ENCODE measurements at regions not wholly inside any gene's neighbourhood (a gene's known extent, or its start where the extent isn't known, plus 50 kb on each side); places are given as distances from the start of the nearest gene placed in this dataset.
A peak's percentile ranks its signal among the peaks of the same experiment; 100 is the strongest.

DNA sequence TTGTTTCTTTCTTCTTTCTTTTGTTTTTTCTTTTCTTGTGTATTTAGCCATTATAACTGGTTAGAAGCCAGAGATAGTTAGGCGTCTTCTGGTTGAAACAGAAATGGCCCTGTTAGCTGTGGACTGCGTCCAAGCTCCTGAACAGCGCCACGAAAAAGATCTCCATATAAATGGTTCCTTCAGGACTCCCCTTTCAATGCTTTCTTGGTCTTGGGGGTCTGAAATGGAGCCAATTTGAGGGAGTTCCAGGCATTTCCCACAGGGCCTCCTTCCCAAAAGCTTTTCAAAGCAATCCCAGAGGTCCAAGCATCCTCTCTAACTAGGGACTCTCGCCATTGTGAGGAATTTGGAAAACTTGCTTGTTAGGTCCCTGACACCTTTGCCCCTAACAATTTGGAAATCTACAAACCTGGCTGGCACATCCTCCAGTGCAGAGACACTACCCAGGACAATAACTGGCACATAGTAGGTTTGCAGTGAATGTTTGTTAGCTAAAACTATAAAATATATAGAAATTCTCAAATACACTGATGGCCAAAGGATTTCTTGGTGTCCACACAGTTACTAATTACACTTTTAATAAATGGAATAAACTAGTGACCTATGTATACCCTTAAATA, 80.1 kb downstream of the MYCN start:
- H3K4me1 ChIP-seq (replicated peaks in 1 of 4; ENCODE audit: control insufficient read depth in 3 of 4, insufficient read depth in 4 of 4, low read length in 3 of 4), result peaks cover 4 to 11% (median 5%) of the 10 kb centered on the region in 4 experiments; a peak in 6 of 7 replicates
- no peak overlapping the region for H3K4me2 ChIP-seq (ENCODE audit: insufficient read depth in 1 of 2, low read depth in 2 of 2, low read length in 2 of 2)
- no peaks in the 10 kb centered on the region for H3K27me3 ChIP-seq (replicated peaks in 1 of 4; ENCODE audit: control insufficient read depth in 3 of 4, extremely low read depth in 1 of 4, insufficient read depth in 3 of 4, low read length in 3 of 4)
- H4K91ac ChIP-seq (replicated peaks; ENCODE audit: insufficient read length, low read length), result no peak overlapping the region
- no peak overlapping the region for H3K4ac ChIP-seq (replicated peaks; ENCODE audit: insufficient read length, low read depth, low read length)
- H3K27ac ChIP-seq (ENCODE audit: low read depth, low read length), result no peak overlapping the region
- H2AK5ac ChIP-seq (ENCODE audit: low read depth, low read length), result no peak overlapping the region
- FAIRE-seq (no peak), DNase-seq (ENCODE audit: low read depth in 1 of 2, low spot score in 2 of 2) (no peak)
- H3K23ac ChIP-seq (ENCODE audit: insufficient read length), result no peak overlapping the region
- no peak overlapping the region for H4K8ac ChIP-seq (ENCODE audit: extremely low read depth, insufficient read depth, low read length)
- H2AFZ ChIP-seq (ENCODE audit: low read length), result no peak overlapping the region
- H4K20me1 ChIP-seq (replicated peaks in 1 of 2; ENCODE audit: control insufficient read depth in 1 of 2, insufficient read depth in 2 of 2, low read length in 2 of 2), result no peaks in the 10 kb centered on the region
- no peaks in the 10 kb centered on the region for H3K79me2 ChIP-seq (ENCODE audit: control insufficient read depth in 1 of 2, insufficient read depth in 2 of 2, low read length in 2 of 2)
- H4K5ac ChIP-seq (ENCODE audit: insufficient read length, low read depth, low read length), result no peak overlapping the region
- no peak overlapping the region for H3K4me3 ChIP-seq (ENCODE audit: extremely low read depth in 1 of 4, insufficient read depth in 2 of 4, low read depth in 3 of 4, low read length in 4 of 4)
- H3K9me3 ChIP-seq (ENCODE audit: insufficient read depth in 2 of 2, low read depth in 1 of 2, low read length in 1 of 2), result no peaks in the 10 kb centered on the region
- no peak overlapping the region for H2BK15ac ChIP-seq (ENCODE audit: low read length)
- 92% methylated on average over 5 of the region's 5 CpGs; no CpG with 5 or more reads in 1 of the 2 experiments for WGBS, 2 experiments (ENCODE audit: extremely low coverage in 1 of 2, insufficient coverage in 1 of 2, insufficient read length in 1 of 2, insufficient replicate concordance in 2 of 2, low coverage in 1 of 2, low lambda C conversion rate in 2 of 2, missing lambda C conversion rate in 1 of 2)
- ChIA-PET POLR2A (ENCODE audit: partially characterized antibody) (no interaction called here), CTCF (ENCODE audit: partially characterized antibody) (interaction anchor here (0.8 to 15.6 kb wide), 3 partner anchors 13 to 81 kb away, joined by 4 to 120 read pairs (median 7); no protein-coding TSS in a partner anchor)
- no peak overlapping the region for H3K56ac ChIP-seq (replicated peaks; ENCODE audit: insufficient read length, low read depth, low read length)
- H3K23me2 ChIP-seq (ENCODE audit: low read depth, low read length), result no peaks in the 10 kb centered on the region
- no peak overlapping the region for H2BK5ac ChIP-seq (ENCODE audit: low read depth, low read length)
- H2BK12ac ChIP-seq (ENCODE audit: low read depth, low read length), result no peak overlapping the region
- H3K14ac ChIP-seq (ENCODE audit: insufficient read length), result no peak overlapping the region
- no peaks in the 10 kb centered on the region for H3K79me1 ChIP-seq (ENCODE audit: low read depth, low read length)
- H3K36me3 ChIP-seq (ENCODE audit: control insufficient read depth in 2 of 4, insufficient read depth in 4 of 4, low read length in 3 of 4), result no peaks in the 10 kb centered on the region
- peak overlapping the region; percentile 26 for H2BK120ac ChIP-seq (replicated peaks; ENCODE audit: low read depth, low read length)
- H2BK20ac ChIP-seq (ENCODE audit: low read length), result no peak overlapping the region
- no peak overlapping the region for H3K9ac ChIP-seq (replicated peaks in 1 of 4; ENCODE audit: extremely low read depth in 1 of 4, low read depth in 3 of 4, low read length in 3 of 4)
- H3K18ac ChIP-seq (ENCODE audit: extremely low read depth, low read length), result no peak overlapping the region
- no peak for TF ChIP-seq TAF1 (IDR thresholded peaks at IDR 0.05; ENCODE audit: low read depth, low read length)
- TF ChIP-seq, protein P1, sequence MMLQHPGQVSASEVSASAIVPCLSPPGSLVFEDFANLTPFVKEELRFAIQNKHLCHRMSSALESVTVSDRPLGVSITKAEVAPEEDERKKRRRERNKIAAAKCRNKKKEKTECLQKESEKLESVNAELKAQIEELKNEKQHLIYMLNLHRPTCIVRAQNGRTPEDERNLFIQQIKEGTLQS (IDR thresholded peaks at IDR 0.05; ENCODE audit: insufficient read depth, low read depth, low read length), result no peak
- no peak for TF ChIP-seq RNF2 (IDR thresholded peaks at IDR 0.05; ENCODE audit: borderline replicate concordance, low read depth, low read length, missing control alignments, poor library complexity, severe bottlenecking)
- no peak for TF ChIP-seq EZH2 (IDR thresholded peaks at IDR 0.05; ENCODE audit: low read depth, low read length, severe bottlenecking)
- TF ChIP-seq CHD2 (IDR thresholded peaks at IDR 0.05; ENCODE audit: low read length), result no peak
- no peak for TF ChIP-seq TCF12 (IDR thresholded peaks at IDR 0.05; ENCODE audit: low read depth, low read length)
- TF ChIP-seq, protein P2, sequence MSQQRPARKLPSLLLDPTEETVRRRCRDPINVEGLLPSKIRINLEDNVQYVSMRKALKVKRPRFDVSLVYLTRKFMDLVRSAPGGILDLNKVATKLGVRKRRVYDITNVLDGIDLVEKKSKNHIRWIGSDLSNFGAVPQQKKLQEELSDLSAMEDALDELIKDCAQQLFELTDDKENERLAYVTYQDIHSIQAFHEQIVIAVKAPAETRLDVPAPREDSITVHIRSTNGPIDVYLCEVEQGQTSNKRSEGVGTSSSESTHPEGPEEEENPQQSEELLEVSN (IDR thresholded peaks at IDR 0.05), result no peak

All from H1 (cell line).